T47D (cell line): ENCODE measurements at regions not wholly inside any gene's neighbourhood (a gene's known extent, or its start where the extent isn't known, plus 50 kb on each side); places are given as distances from the start of the nearest gene placed in this dataset.

Experiments
- DNase-seq, 2 experiments: peaks; one replicate each; pipeline versions ENCODE4 v3.0.0 to v3.0.0-alpha.2; 2011 to 2012; ENCODE audit warnings: low read depth in 1 of 2, low spot score in 1 of 2
- JUND ChIP-seq: IDR thresholded peaks from 2 replicates; pipeline ENCODE4 v1.6.1; 2012; ENCODE audit warnings: low read depth
- in situ Hi-C: cut with HindIII; loops from 2 replicates; pipeline ENCODE4 v1.10.0; 2016; ENCODE audit warnings: low sequenced_read_pairs, low pct_unique_long_range_greater_than_20kb

- no peak for DNase-seq
- in situ Hi-C loops, result no loop called here
- TF ChIP-seq JUND, result no peak
Observed at GRCh38 chr13:63605403-63605802, 2189.8 kb upstream of the PCDH20 start.

- DNase-seq, result no peak
- in situ Hi-C loops, result no loop called here
- TF ChIP-seq JUND, result no peak
Observed at GRCh38 chr13:63595811-63596210, 2180.2 kb upstream of the PCDH20 start.

GRCh38 chr13:63586467-63586866, 2170.8 kb upstream of the PCDH20 start:
- in situ Hi-C loops, result no loop called here
- TF ChIP-seq JUND, result no peak
- no peak for DNase-seq

- no peak for TF ChIP-seq JUND
- no peak for DNase-seq
Observed at GRCh38 chr13:63578796-63579195, 2163.1 kb upstream of the PCDH20 start.

GRCh38 chr13:63567031-63567430, 2151.4 kb upstream of the PCDH20 start:
- no peak for TF ChIP-seq JUND
- no peak for DNase-seq
- in situ Hi-C loops, result no loop called here

More at GRCh38 chr13:63578796-63579195, 2163.1 kb upstream of the PCDH20 start:
- in situ Hi-C loops, result no loop called here

GRCh38 chr13:63554157-63554556, 2138.5 kb upstream of the PCDH20 start:
- DNase-seq, result no peak
- no peak for TF ChIP-seq JUND
- in situ Hi-C loops, result no loop called here

GRCh38 chr13:63551731-63552130, 2136.1 kb upstream of the PCDH20 start:
- no peak for TF ChIP-seq JUND
- peak in 1 of 2 experiments; percentile 66 for DNase-seq
- in situ Hi-C loops, result no loop called here

GRCh38 chr13:63546524-63546923, 2130.9 kb upstream of the PCDH20 start:
- TF ChIP-seq JUND, result no peak
- in situ Hi-C loops, result no loop called here
- no peak for DNase-seq

GRCh38 chr13:63542770-63543169, 2127.1 kb upstream of the PCDH20 start:
- DNase-seq, result no peak
- TF ChIP-seq JUND, result no peak
- in situ Hi-C loops, result no loop called here

- DNase-seq, result no peak
- no peak for TF ChIP-seq JUND
- in situ Hi-C loops, result no loop called here
Observed at GRCh38 chr13:63541336-63541735, 2125.7 kb upstream of the PCDH20 start.

GRCh38 chr13:63540061-63540460, 2124.4 kb upstream of the PCDH20 start:
- TF ChIP-seq JUND, result no peak
- in situ Hi-C loops, result no loop called here
- DNase-seq, result no peak

GRCh38 chr13:63517371-63517770, 2101.7 kb upstream of the PCDH20 start:
- no peak for DNase-seq
- no peak for TF ChIP-seq JUND

GRCh38 chr13:63516124-63516523, 2100.5 kb upstream of the PCDH20 start:
- DNase-seq, result no peak
- TF ChIP-seq JUND, result no peak
- in situ Hi-C loops, result no loop called here

More at GRCh38 chr13:63517371-63517770, 2101.7 kb upstream of the PCDH20 start:
- in situ Hi-C loops, result no loop called here

GRCh38 chr13:63514886-63515285, 2099.2 kb upstream of the PCDH20 start:
- in situ Hi-C loops, result no loop called here
- no peak for TF ChIP-seq JUND
- DNase-seq, result no peak
